T47D (cell line): ENCODE measurements at regions not wholly inside any gene's neighbourhood (a gene's known extent, or its start where the extent isn't known, plus 50 kb on each side); places are given as distances from the start of the nearest gene placed in this dataset.
"Not testable (repeated sequence)": the region's sequence is repeated elsewhere in the genome, so short reads cannot be mapped to it uniquely, and the experiment has no call there.

ENCODE experiments used
- DNase-seq, 2 experiments: peaks; one replicate each; pipeline versions ENCODE4 v3.0.0 to v3.0.0-alpha.2; 2011 to 2012; ENCODE audit warnings: low read depth in 1 of 2, low spot score in 1 of 2
- JUND ChIP-seq: IDR thresholded peaks from 2 replicates; pipeline ENCODE4 v1.6.1; 2012; ENCODE audit warnings: low read depth
- in situ Hi-C: cut with HindIII; loops from 2 replicates; pipeline ENCODE4 v1.10.0; 2016; ENCODE audit warnings: low sequenced_read_pairs, low pct_unique_long_range_greater_than_20kb

- no peak for TF ChIP-seq JUND
- in situ Hi-C loops = no loop called here
- DNase-seq = no peak
Observed at GRCh38 chr3:81859524-81859923, 98.1 kb upstream of the GBE1 start.

DNA sequence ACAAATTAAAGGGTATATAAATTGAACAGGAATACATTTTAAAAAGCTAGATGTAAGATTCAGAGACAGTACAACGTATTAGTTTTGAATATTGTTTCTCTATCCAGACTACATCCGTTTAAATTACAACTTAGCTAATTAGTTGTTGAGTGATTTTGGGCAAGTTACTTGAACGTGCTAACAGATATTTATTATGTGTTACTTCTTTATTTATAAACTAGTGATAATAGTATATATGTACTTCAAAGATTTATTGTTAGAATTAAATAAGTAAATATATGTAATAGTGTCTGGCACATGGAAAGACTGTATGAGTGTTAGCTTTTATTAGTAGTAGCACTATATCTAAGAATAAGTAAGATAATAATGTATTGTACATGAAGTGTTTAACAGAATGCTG, 92.0 kb upstream of the GBE1 start:
- in situ Hi-C loops = no loop called here
- no peak for DNase-seq
- no peak for TF ChIP-seq JUND

- DNase-seq = no peak
- TF ChIP-seq JUND = no peak
- in situ Hi-C loops = no loop called here
Observed at GRCh38 chr3:81851176-81851575, 89.7 kb upstream of the GBE1 start.

DNA sequence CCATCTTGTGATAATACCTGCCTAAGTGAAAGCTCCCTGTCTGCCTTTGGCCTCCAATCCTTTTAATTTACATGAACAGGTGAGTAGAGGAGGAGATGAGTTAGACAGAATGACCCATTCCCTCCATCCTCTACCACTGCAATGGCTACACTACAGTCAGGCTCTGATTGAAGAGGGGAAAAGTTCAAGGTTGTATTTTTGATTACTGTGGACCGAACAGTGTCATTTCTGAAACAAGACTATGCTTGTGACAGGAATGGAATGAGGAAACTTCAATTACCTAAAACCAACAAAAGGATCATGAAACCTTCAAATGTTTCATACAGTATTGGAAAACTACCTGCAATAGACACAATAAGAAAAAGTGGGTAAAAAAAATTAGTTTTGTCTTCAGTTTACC, 85.5 kb upstream of the GBE1 start:
- DNase-seq = no peak
- no peak for TF ChIP-seq JUND
- in situ Hi-C loops = no loop called here

DNA sequence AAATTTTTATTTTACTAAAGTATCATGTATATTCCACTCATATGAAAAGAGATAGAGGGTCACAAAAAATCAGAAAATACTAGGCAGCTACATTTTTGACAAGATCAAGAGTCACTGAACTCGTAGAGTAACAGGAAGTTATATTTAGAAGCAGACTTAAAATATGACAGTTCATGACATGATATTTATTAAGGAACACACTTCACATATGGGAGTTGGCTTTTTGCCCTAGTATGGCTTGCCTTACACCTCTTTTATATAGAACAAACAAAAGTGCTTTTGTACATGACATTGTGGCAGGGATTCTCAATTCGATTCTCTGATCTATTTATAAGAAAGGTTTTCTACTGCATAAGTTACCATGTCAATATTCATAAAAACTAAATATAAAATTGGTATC, 80.1 kb upstream of the GBE1 start:
- TF ChIP-seq JUND = no peak
- in situ Hi-C loops = no loop called here
- no peak for DNase-seq

GRCh38 chr3:81839504-81840094, 78.2 kb upstream of the GBE1 start:
- in situ Hi-C loops = no loop called here
- TF ChIP-seq JUND = no peak
- no peak for DNase-seq

DNA sequence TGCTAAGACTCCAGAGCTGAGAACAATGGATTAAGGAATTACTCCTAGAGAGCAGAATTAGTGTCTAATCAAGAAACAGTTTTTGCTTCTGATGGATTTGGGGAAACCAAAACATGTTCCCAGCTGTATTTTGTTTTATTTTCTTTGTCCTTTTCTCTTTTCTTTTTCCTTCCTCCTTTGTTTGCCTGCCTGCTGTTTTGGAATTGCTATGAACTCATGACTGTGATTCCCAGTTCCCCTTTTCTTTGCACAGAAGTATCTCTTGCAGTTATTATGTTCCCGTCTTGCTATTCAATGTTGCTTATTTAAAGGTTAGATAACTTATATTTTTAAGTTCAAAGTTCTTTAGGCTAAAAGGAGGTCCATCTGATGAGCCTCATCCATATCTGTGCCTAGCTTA, 77.0 kb upstream of the GBE1 start:
- in situ Hi-C loops = no loop called here
- DNase-seq = no peak
- TF ChIP-seq JUND = no peak

DNA sequence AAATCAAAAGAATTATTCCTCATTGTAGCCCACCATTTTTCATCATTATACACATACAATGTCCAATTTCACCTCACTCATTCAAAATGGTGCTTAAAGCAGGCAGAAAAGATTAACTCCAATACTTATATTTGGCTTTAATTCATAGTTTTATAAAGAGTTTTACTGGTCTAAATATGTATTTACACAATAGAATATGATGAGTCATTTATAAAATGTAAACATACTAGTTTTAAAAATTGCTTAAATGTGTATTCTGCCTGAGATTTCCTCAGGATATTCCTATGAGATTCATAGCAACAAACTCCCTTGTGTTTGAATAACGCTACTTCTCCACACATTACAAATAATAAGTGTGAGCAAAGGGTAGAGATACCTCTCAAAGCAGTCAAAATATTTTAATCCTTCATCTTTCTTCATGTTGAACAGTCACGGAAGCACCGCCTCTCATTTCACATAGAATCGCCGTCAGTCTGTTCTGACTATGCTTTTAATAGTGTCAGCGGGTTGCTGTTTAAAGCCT, 75.7 kb upstream of the GBE1 start:
- in situ Hi-C loops = no loop called here
- no peak for TF ChIP-seq JUND
- no peak for DNase-seq

DNA sequence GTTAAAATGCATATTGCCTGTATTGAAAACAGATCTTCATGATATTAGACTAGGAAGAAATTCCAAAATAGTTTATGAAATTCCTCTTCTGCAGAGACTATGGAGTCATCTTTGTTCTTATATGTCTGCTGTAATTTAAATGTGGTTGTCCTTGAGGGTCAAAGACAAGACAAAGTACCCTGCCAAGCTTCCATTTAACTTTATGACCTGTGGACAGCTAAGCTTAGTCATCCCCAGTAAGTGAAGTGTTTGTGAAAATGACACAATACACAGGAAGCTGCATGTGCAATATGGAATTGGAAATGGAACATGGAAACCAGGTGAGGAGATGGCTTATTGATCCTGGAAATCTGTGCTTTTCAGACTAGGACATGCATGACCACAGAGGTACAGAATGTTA, 68.5 kb upstream of the GBE1 start:
- no peak for TF ChIP-seq JUND
- in situ Hi-C loops = no loop called here
- DNase-seq = no peak

GRCh38 chr3:81829272-81829671, 67.8 kb upstream of the GBE1 start:
- in situ Hi-C loops = not testable (repeated sequence)

DNA sequence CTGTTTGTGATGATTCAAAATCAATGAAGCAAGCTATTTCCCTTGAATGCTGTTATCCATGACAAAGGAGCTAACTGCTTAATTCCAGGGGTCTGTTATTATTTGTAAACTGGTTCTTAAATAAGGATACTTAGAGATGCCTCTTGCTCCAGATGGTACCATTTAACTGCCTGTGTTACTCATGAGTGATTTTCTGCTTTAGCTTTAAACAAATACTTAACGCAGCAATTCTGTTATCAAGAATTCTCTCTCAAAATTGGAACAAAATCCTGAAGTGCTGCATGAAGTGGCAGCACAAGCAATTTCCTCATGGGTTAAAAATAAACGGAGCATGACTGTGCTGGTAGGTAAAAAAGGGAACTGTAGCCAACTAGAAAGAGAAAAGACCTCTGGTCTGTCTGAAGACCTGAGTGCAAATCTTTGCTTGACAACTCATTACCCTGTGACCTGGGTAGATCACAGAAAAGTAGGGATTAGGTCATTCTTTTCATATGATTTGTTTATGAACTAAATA, 62.5 kb upstream of the GBE1 start:
- no peak for TF ChIP-seq JUND
- DNase-seq = no peak
- in situ Hi-C loops = no loop called here

More at GRCh38 chr3:81829272-81829671, 67.8 kb upstream of the GBE1 start:
- not testable (repeated sequence) for DNase-seq

GRCh38 chr3:81823086-81823485, 61.6 kb upstream of the GBE1 start:
- in situ Hi-C loops = no loop called here
- DNase-seq = no peak
- no peak for TF ChIP-seq JUND

- in situ Hi-C loops = no loop called here
- no peak for DNase-seq
- TF ChIP-seq JUND = no peak
Observed at GRCh38 chr3:81816473-81817250, 55.2 kb upstream of the GBE1 start.

DNA sequence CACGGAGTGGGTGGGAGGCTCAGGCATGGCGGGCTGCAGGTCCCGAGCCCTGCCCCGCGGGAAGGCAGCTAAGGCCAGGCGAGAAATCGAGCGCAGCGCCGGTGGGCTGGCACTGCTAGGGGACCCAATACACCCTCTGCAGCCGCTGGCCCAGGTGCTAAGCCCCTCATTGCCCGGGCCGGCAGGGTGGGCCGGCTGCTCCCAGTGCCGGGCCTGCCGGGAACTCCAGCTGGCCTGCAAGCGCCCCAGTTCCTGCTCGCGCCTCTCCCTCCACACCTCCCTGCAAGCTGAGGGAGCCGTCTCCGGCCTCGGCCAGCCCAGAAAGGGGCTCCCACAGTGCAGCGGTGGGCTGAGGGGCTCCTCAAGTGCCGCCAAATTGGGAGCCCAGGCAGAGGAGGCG, 50.7 kb upstream of the GBE1 start:
- DNase-seq, in situ Hi-C loops: not testable (repeated sequence)
